IMR-90 (cell line): ENCODE measurements at regions not wholly inside any gene's neighbourhood (a gene's known extent, or its start where the extent isn't known, plus 50 kb on each side); places are given as distances from the start of the nearest gene placed in this dataset.

Experiments used
- ATAC-seq: fragments of 200-7000 bp; cut with Tn5 transposase; 2 replicates; pipeline ENCODE4 v1.9.1; 2020; ENCODE audit warnings: low read depth, mild to moderate bottlenecking, moderate library complexity
- BruUV-seq: library from RNA; stranded (reverse); fragments of 400-500 nt; replicated peaks from 2 replicates; lab custom pipeline; 2021; lab: Mats Ljungman, UMichigan
- CTCF ChIA-PET: fragments of 300-600 bp; formaldehyde crosslinking; extraction: SDS; loops from one replicate; lab custom pipeline; 2021; ENCODE audit warnings: antibody characterized with exemption; lab: Yijun Ruan, JAX
- POLR2A ChIA-PET: fragments of 300-600 bp; sonication (Branson Sonifier 250); formaldehyde crosslinking; loops from one replicate; lab custom pipeline; 2022; ENCODE audit warnings: antibody characterized with exemption; ENCODE audit not compliant: unreplicated experiment; lab: Charles Lee
- DNase-seq: peaks from one replicate; pipeline ENCODE4 v3.0.0; 2013
- H2AFZ ChIP-seq: replicated peaks from 2 replicates; pipeline ENCODE3; 2013; ENCODE audit warnings: low read length, mild to moderate bottlenecking; ENCODE audit not compliant: poor library complexity
- H2AK5ac ChIP-seq: 2 replicates; pipeline ENCODE4 v1.6.1; 2013; ENCODE audit warnings: low read depth, low read length, inconsistent platforms
- H2AK9ac ChIP-seq: replicated peaks from 2 replicates; pipeline ENCODE3; 2013; ENCODE audit warnings: mild to moderate bottlenecking, low read depth, low read length, moderate library complexity; ENCODE audit not compliant: poor library complexity
- H2BK120ac ChIP-seq: 2 replicates; pipeline ENCODE4 v1.6.1; 2013; ENCODE audit warnings: low read depth, low read length, inconsistent platforms
- H2BK15ac ChIP-seq: 3 replicates; pipeline ENCODE4 v1.6.1; 2013; ENCODE audit warnings: low read depth, low read length, inconsistent platforms
- H2BK20ac ChIP-seq: 2 replicates; pipeline ENCODE4 v1.6.1; 2013; ENCODE audit warnings: low read depth, mild to moderate bottlenecking, inconsistent platforms, low read length, moderate library complexity
- H2BK5ac ChIP-seq: 2 replicates; pipeline ENCODE4 v1.6.1; 2013; ENCODE audit warnings: mild to moderate bottlenecking, low read depth, low read length, inconsistent platforms; ENCODE audit not compliant: poor library complexity, severe bottlenecking
- H3K14ac ChIP-seq: replicated peaks from 2 replicates; pipeline ENCODE4 v1.6.1; 2013; ENCODE audit warnings: low read depth, low read length, inconsistent platforms
- H3K18ac ChIP-seq: 2 replicates; pipeline ENCODE4 v1.6.1; 2013; ENCODE audit warnings: low read depth, low read length, control low read depth
- H3K23ac ChIP-seq: 2 replicates; pipeline ENCODE4 v1.6.1; 2013; ENCODE audit warnings: low read depth, low read length, inconsistent platforms
- H3K27ac ChIP-seq: 2 replicates; pipeline ENCODE4 v1.5.1; 2013; ENCODE audit warnings: mild to moderate bottlenecking, control low read depth, low read length; ENCODE audit not compliant: insufficient read depth
- H3K27me3 ChIP-seq: 2 replicates; pipeline ENCODE4 v1.6.1; 2013; ENCODE audit warnings: low read length; ENCODE audit not compliant: control insufficient read depth, insufficient read depth
- H3K36me3 ChIP-seq: 2 replicates; pipeline ENCODE4 v1.6.1; 2013; ENCODE audit warnings: low read length, mixed read lengths; ENCODE audit not compliant: control insufficient read depth, insufficient read depth
- H3K4ac ChIP-seq: 2 replicates; pipeline ENCODE4 v1.6.1; 2013; ENCODE audit warnings: low read depth, low read length, inconsistent platforms
- H3K4me1 ChIP-seq: 2 replicates; pipeline ENCODE4 v1.6.1; 2013; ENCODE audit warnings: low read length, mixed read lengths; ENCODE audit not compliant: control insufficient read depth, insufficient read depth
- H3K4me2 ChIP-seq: 2 replicates; pipeline ENCODE4 v1.6.1; 2013; ENCODE audit warnings: low read depth, mild to moderate bottlenecking, control low read depth, low read length, moderate library complexity
- H3K4me3 ChIP-seq: 2 replicates; pipeline ENCODE4 v1.5.1; 2013; ENCODE audit warnings: low read depth, mild to moderate bottlenecking, control low read depth, low read length, moderate library complexity; ENCODE audit not compliant: insufficient read depth
- H3K56ac ChIP-seq: 2 replicates; pipeline ENCODE4 v1.6.1; 2013; ENCODE audit warnings: low read length, inconsistent platforms; ENCODE audit not compliant: insufficient read depth; ENCODE audit errors: extremely low read depth
- H3K79me1 ChIP-seq, 2 experiments: 2 replicates each; pipeline ENCODE4 v1.6.1; 2013; ENCODE audit warnings: low read length in 2 of 2, inconsistent platforms in 1 of 2, low read depth in 1 of 2
- H3K9ac ChIP-seq: 2 replicates; pipeline ENCODE4 v1.6.1; 2013; ENCODE audit warnings: low read depth, low read length, control low read depth
- H3K9me1 ChIP-seq: 2 replicates; pipeline ENCODE4 v1.6.1; 2013; ENCODE audit warnings: low read length, inconsistent platforms; ENCODE audit not compliant: insufficient read depth
- H3K9me3 ChIP-seq: 2 replicates; pipeline ENCODE4 v1.6.1; 2013; ENCODE audit warnings: low read length; ENCODE audit not compliant: control insufficient read depth, insufficient read depth
- H4K20me1 ChIP-seq: 2 replicates; pipeline ENCODE4 v1.6.1; 2013; ENCODE audit warnings: low read length, inconsistent platforms; ENCODE audit not compliant: insufficient read depth
- H4K5ac ChIP-seq: 2 replicates; pipeline ENCODE4 v1.6.1; 2013; ENCODE audit warnings: mild to moderate bottlenecking, low read depth, low read length, control low read depth
- H4K8ac ChIP-seq, 2 experiments: 2 replicates each; pipeline ENCODE4 v1.6.1; 2013; ENCODE audit warnings: low read depth in 2 of 2, low read length in 2 of 2, control low read depth in 1 of 2, inconsistent platforms in 1 of 2
- H4K91ac ChIP-seq: 2 replicates; pipeline ENCODE4 v1.6.1; 2013; ENCODE audit warnings: low read depth, low read length, inconsistent platforms; ENCODE audit not compliant: insufficient read depth
- BHLHE40 ChIP-seq: fragments of 150-350 bp; IDR thresholded peaks from 2 replicates; pipeline ENCODE4 v1.6.1; 2016; ENCODE audit warnings: mild to moderate bottlenecking, low read depth, low read length
- CEBPB ChIP-seq: IDR thresholded peaks from 2 replicates; pipeline ENCODE4 v1.6.1; 2012; ENCODE audit warnings: low read depth, low read length, improper control_type of control experiment
- CHD1 ChIP-seq: IDR thresholded peaks from 2 replicates; pipeline ENCODE4 v1.6.1; 2012; ENCODE audit warnings: low read depth, low read length, improper control_type of control experiment
- CTCF ChIP-seq: conservative IDR thresholded peaks from 2 replicates; pipeline ENCODE4 v1.5.1; 2012; ENCODE audit warnings: mild to moderate bottlenecking, low read depth, low read length, improper control_type of control experiment
- ELK1 ChIP-seq: fragments of 150-350 bp; IDR thresholded peaks from 2 replicates; pipeline ENCODE4 v1.6.1; 2016; ENCODE audit warnings: low read depth, mild to moderate bottlenecking, low read length, moderate library complexity, borderline replicate concordance
- FOS ChIP-seq: fragments of 150-350 bp; IDR thresholded peaks from 2 replicates; pipeline ENCODE4 v1.6.1; 2016; ENCODE audit warnings: low read depth, low read length
- MAFK ChIP-seq: IDR thresholded peaks from 2 replicates; pipeline ENCODE4 v1.6.1; 2012; ENCODE audit warnings: low read depth, low read length, improper control_type of control experiment
- MAZ ChIP-seq: IDR thresholded peaks from 2 replicates; pipeline ENCODE4 v1.6.1; 2012; ENCODE audit warnings: low read depth, mild to moderate bottlenecking, low read length, improper control_type of control experiment, moderate library complexity, borderline replicate concordance
- MXI1 ChIP-seq: IDR thresholded peaks from 2 replicates; pipeline ENCODE4 v1.6.1; 2012; ENCODE audit warnings: low read depth, mild to moderate bottlenecking, low read length, moderate library complexity, borderline replicate concordance
- NFE2L2 ChIP-seq: fragments of 150-350 bp; IDR thresholded peaks from 2 replicates; pipeline ENCODE4 v1.6.1; 2016; ENCODE audit warnings: low read depth, mild to moderate bottlenecking, low read length
- POLR2A ChIP-seq: IDR thresholded peaks from 2 replicates; pipeline ENCODE4 v1.6.1; 2012; ENCODE audit warnings: mild to moderate bottlenecking, low read depth, low read length
- RAD21 ChIP-seq: IDR thresholded peaks from 2 replicates; pipeline ENCODE4 v1.6.1; 2012; ENCODE audit warnings: low read length, improper control_type of control experiment
- RCOR1 ChIP-seq: IDR thresholded peaks from 2 replicates; pipeline ENCODE4 v1.6.1; 2012; ENCODE audit warnings: mild to moderate bottlenecking, low read length, improper control_type of control experiment; ENCODE audit not compliant: insufficient replicate concordance
- RFX5 ChIP-seq: IDR thresholded peaks from 2 replicates; pipeline ENCODE4 v1.8.0; 2012; ENCODE audit warnings: low read depth, mild to moderate bottlenecking, low read length, moderate library complexity
- SMC3 ChIP-seq: fragments of 150-350 bp; IDR thresholded peaks from 2 replicates; pipeline ENCODE4 v1.6.1; 2016; ENCODE audit warnings: low read depth, mild to moderate bottlenecking, antibody characterized with exemption, low read length, moderate library complexity
- USF2 ChIP-seq: fragments of 150-350 bp; IDR thresholded peaks from 2 replicates; pipeline ENCODE4 v1.6.1; 2017; ENCODE audit warnings: mild to moderate bottlenecking, antibody characterized with exemption, low read length, low read depth
- WGBS, 2 experiments: methylation state at CpG; one replicate each; pipeline versions ENCODE4 v1.1.5 to v1.1.7; 2013; ENCODE audit warnings: missing lambda C conversion rate in 2 of 2; ENCODE audit not compliant: insufficient read length in 1 of 2; ENCODE audit errors: extremely low coverage in 2 of 2; 5-methylcytosine and 5-hydroxymethylcytosine counted together
- dilution Hi-C: fragments of 300-500 bp; cut with HindIII; formaldehyde crosslinking; loops from one replicate; pipeline ENCODE4 v1.14.3; 2018; ENCODE audit warnings: low sequenced_read_pairs; ENCODE audit not compliant: unreplicated experiment
- in situ Hi-C: fragments of 300-500 bp; cut with MboI; formaldehyde crosslinking; loops from 3 replicates; pipeline ENCODE4 v1.14.3; 2019; ENCODE audit warnings: low sequenced_read_pairs, inconsistent platforms, mixed read lengths
- intact Hi-C: fragments of 100-400 bp; cut with micrococcal nuclease; formaldehyde crosslinking; loops from 2 replicates; pipeline ENCODE4 v1.10.0; 2022

GRCh38 chr18:42544901-42545300 is 570.6 kb downstream of the RIT2 start:
- H4K20me1 ChIP-seq: no peaks in the 10 kb centered on the region
- H4K8ac ChIP-seq: no peak overlapping the region
- intact Hi-C loops: no loop called here
- H2AK5ac ChIP-seq: no peak overlapping the region
- ChIA-PET CTCF (no interaction called here), POLR2A (no interaction called here)
- H2AFZ ChIP-seq: no peak overlapping the region
- H3K14ac ChIP-seq: no peak overlapping the region
- DNase-seq (no peak), ATAC-seq (no peak)
- dilution Hi-C loops: no loop called here
- no peak overlapping the region for H2BK5ac ChIP-seq
- H3K9ac ChIP-seq: no peak overlapping the region
- no CpG with 5 or more reads among the region's 1 CpG for WGBS, 2 experiments
- no peak overlapping the region for H2AK9ac ChIP-seq
- H3K27ac ChIP-seq: no peak overlapping the region
- H3K9me3 ChIP-seq: no peaks in the 10 kb centered on the region
- H2BK120ac ChIP-seq: no peak overlapping the region
- H3K23ac ChIP-seq: no peak overlapping the region
- no peaks in the 10 kb centered on the region for H3K27me3 ChIP-seq
- TF ChIP-seq CEBPB (no peak), NFE2L2 (no peak), MXI1 (no peak), RAD21 (no peak), BHLHE40 (no peak), CHD1 (no peak), ELK1 (no peak), RFX5 (no peak), RCOR1 (no peak), MAZ (no peak), FOS (no peak), CTCF (no peak), MAFK (no peak), SMC3 (no peak), USF2 (no peak), POLR2A (no peak)
- H2BK20ac ChIP-seq: no peak overlapping the region
- no peak overlapping the region for H3K56ac ChIP-seq
- H3K4me1 ChIP-seq: no peaks in the 10 kb centered on the region
- H3K4ac ChIP-seq: no peak overlapping the region
- H3K18ac ChIP-seq: no peak overlapping the region
- no peak overlapping the region for H3K4me2 ChIP-seq
- BruUV-seq: no TSS peak
- no peak overlapping the region for H4K91ac ChIP-seq
- no peak overlapping the region for H3K4me3 ChIP-seq
- H3K9me1 ChIP-seq: no peaks in the 10 kb centered on the region
- in situ Hi-C loops: no loop called here
- H3K79me1 ChIP-seq: no peaks in the 10 kb centered on the region
- H3K36me3 ChIP-seq: no peaks in the 10 kb centered on the region
- H2BK15ac ChIP-seq: no peak overlapping the region
- H4K5ac ChIP-seq: no peak overlapping the region
